OCI-M1 (cell line): ENCODE measurements at regions not wholly inside any gene's neighbourhood (a gene's known extent, or its start where the extent isn't known, plus 50 kb on each side); places are given as distances from the start of the nearest gene placed in this dataset.
"Not testable (repeated sequence)": the region's sequence is repeated elsewhere in the genome, so short reads cannot be mapped to it uniquely, and the experiment has no call there.

Source experiments
- DNase-seq: peaks from one replicate; lab custom pipeline; 2025; lab: John Stamatoyannopoulos, UW

DNA sequence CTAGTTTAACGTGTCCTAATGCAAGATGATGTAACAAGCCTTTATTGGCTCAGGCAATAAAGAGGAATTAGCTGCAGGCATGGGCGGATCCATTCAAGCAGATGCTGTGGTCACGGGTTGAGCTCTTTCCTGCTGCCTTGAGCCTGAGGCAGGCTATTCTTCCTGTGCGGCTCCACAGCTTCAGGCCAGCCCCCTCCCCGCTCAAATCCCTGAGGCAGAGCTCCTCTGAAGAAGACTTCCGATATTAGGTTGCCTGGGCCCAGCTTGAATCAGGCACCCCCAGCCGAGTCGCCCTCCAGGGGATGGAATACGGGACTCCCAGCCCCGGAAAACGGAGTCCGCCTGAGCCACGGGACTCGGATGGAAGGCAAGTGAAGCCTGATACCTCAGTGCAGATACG lies 95.0 kb upstream of the RUFY1 start:
- DNase-seq, result peak; percentile 37

DNA sequence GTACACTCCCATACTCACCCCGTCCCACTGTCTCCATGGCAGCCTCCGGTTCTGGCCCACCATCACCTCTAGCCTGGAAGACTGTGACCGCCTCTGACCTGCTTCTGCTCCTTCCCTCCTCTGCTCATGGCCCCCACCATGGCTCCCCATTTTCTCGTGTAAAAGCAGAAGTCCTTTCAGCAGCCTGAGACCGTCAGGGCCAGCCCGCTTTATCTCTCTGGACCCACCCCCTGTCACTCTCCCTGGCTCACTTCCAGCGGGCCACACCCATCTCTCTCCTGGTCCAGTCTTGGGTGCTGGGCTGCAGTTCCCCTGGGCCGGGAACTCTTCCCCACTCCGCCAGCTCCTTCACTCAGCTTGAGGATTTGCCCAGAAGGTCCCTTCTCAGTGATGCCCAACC lies 96.0 kb upstream of the RUFY1 start:
- peak; percentile 72 for DNase-seq

DNA sequence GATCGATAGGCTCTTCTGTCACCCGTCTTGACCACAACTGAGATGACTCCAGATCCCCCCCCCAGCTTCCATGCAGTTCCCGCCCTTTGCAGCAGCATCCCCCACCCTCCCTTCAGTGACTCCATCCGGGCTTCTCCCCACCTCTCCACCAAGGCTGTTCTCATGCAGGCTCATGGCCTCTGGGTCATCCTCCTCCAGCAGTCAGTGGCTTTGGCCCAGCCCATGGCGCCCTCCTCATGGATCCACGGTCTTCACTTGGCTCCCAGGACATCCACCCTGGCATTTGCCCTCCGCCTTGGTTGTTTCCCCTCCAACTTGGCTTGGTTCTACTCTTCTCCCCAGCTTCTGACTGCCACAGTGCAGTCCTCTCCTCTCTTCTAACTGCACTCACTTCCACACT lies 96.7 kb upstream of the RUFY1 start:
- DNase-seq, result no peak

DNA sequence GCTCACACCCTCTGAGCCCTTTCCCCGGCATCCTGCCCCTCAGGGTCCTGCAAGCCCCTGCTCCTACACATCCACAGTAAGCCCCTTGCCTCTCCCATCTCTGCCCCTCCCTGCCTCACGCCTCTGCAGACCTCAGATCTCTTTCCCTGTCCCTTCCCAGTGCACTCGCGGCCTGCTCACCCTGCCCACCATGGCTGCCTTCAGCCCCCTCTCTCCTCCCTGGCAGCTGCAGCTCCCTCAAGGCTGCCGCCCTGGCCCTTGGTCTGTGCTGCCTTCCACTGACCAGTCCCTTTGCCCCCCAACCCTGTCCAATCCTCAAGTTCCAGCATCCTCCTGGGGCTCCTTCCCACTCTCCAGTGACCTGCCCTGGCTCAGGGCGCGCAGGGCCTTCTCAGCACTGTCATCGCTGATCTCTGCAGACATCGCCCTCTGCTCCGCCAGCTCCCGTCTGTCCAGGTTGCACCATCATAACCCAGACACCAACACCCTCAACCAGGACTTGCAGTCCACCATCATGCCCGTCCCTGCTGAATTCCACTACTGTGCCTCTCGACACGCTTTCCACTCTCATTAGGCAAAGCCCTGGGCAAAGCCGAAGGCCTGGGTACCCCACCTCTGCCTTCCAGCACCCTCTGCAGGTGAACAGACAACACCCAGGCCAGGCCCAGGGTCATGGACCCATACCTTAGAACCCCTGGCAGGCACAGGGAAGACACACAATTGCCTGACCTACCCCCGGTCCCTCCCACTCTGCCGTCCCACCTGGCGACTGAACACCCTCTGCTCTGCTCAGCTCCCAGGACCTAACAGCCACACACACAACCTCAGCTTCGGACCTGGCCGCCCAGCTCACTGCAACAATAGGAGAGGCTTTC lies 97.8 kb upstream of the RUFY1 start:
- no peak for DNase-seq

DNA sequence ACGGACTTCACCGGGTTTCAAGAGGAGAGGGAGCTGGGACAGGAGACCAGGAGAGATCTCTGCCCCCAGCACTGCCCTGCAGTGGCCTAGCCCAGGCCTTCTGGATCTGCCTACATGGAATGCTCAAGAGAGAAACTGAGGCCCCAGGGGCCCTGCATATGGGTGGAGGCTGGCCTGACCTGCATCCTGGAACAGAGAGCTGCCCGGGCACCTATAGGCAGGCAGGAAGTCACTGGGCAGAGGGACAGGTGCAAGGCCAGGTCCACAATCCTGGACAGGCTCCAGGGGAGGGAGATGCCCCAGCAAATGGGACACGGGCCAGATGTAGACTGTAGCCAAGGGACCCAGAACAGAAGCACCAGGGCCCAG lies 98.5 kb upstream of the RUFY1 start:
- no peak for DNase-seq

DNA sequence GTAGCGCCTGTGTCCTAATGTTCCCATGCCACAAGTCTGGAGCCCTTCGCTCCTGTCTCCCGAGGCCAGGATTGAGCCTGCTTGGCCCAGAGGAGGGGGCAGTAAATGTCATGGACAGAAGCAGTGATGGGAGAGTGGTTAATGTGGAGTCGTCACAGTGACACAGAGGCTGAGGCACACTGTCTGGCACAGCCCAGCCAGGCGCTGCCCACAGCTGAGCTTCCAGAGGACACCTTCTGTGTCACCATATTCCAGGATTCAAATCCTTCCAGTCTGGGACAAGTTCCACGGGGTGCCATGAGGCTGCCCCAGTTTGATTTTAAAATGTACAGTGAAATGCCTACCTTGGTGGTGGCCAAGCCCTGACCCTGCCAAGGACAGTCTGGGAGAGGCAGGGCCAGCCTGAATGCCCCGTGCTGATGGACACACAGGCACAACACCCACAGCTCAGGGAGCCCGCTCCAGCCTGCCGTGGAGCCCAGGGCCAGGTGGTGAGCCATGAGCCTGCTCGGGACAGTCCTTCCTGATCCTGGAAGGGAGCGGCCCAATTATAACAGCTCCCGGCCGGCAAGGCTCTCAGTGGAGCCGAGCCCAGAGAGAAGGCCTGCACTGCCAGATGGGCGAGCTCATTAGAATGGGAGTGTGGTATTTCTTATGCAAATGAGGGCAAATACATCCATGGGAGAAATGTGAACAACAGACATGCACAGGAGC lies 99.1 kb upstream of the RUFY1 start:
- no peak for DNase-seq

DNA sequence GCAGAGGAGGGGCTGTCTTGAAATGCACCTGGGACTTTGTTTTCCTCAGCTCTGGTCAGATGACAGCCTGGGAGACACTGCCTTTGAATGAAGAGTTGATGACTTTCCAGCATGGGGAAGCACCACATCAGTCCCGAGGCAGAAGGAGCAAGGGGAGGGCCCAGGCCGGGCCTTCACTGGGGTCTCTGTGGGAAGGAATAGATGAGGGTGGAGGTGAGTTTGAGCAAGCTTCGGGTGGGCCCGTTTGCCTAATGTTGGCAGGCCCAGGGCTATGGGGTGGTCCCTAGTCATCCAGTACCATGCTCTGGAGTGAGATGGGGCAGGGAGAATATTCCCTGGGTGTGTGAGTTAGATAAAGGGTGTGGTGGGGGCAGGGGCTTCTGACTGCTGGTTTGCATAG lies 100.4 kb upstream of the RUFY1 start:
- not testable (repeated sequence) for DNase-seq

DNA sequence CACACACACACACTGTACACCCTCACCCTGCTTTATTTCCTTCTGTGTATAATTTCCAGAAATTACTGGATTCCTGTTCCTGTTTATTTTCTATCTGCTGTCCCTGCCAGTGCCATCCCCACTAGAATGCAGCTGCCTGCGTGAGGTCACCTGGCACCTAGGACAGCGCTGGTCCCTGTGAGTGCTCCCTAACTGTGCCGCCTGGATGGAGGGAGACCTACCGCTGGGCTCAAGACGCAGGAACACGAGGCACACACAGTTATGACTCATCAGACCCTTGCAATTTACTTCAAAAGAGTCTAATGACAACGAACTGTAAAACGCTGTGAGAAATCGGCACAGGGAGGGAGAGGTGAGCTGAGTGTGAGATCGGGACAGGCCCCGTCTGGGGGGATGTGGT lies 102.1 kb upstream of the RUFY1 start:
- not testable (repeated sequence) for DNase-seq

DNA sequence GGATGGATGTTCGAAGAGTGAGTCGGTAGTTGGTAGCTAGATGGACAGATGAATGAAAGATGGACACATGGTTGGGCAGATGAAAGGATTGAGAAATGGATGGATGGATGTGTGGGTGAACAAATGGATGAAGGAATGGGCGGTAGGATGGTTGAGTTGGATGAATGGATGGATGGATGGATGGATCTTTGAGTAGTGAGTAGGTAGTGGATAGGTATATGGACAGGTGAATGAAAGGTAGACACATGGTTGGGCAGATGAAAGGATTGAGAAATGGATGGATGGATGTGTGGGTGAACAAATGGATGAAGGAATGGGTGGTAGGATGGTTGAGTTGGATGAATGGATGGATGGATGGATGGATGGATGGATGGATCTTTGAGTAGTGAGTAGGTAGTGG lies 97.0 kb upstream of the ADAMTS2 start:
- DNase-seq, result not testable (repeated sequence)

DNA sequence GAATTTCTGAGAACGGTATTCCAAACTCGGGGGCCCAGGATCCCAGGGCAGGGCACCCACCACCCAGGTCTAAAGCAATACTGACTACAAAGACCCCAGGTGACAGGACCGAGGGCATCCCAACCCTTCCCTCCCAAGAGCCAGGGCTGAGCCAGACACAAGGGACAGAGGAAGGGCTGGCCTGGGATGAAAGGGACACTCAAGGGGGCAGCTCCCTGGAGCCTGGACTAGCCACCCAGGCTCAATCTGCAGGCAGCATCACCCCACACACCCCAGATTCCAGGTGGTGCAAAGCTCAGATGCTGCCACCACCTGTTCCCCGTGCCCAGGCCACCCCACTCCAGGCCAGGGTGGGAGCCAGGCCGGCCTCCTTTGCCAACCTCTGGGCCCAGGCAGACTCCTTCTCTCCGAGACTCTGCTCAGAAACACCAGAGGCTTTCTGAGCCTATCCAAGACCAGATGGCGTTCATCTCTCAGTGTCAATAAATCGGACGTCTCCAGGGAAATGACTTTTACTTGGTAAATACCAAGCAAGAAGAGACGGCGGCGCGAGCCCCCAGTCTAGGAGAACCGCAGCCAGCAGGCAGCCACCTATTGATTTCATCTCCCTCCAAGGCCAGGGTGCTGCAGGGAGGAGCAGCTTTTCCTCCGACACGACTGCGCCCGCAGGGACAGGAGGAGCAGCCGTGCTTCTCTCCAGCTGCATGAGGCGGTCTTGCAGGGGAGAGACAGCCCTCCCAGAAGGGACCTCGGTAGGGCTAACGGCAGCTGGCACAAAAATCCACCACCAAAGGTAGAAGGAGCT lies 94.1 kb upstream of the ADAMTS2 start:
- no peak for DNase-seq

DNA sequence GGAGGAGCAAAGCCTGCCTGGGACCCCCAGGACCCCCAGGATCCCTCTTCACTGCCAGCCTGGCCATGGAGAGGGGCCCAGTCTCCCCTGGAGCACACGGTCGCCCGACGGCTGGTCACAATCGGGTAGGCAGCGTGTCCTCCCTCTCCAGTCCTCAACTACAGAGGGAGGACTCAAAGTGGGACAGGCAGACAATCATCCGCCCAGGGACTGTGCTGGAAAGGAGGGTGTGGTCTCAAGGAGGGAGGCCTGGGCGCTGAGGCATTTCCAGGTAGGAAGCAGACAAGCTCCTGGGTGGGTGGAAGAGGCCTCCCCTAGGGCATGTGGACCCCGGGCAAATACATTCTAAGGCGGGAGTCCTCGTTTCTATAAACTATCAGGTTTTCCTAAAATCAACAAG lies 93.2 kb upstream of the ADAMTS2 start:
- DNase-seq, result no peak

DNA sequence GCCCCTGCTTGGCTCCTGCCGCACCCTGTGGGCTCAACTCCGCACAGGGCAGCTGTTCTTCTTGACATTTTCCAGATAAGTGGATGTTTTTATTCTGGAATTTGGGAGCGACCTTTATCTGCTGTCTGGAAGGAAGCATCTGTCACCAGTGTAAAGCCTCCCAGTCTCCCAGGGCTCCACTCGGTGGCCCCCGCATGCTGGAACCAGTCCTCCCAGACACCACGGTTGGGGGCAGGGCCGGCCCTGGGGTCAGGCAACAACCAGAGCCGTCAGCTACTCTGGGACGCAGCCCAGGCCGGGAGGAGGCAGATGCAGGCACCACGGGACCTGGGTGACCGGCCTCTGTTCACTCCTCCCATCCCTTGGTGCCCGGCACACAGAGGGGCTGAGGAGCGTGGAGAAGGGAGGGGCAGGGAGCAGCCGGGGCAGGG lies 92.8 kb upstream of the ADAMTS2 start:
- no peak for DNase-seq

DNA sequence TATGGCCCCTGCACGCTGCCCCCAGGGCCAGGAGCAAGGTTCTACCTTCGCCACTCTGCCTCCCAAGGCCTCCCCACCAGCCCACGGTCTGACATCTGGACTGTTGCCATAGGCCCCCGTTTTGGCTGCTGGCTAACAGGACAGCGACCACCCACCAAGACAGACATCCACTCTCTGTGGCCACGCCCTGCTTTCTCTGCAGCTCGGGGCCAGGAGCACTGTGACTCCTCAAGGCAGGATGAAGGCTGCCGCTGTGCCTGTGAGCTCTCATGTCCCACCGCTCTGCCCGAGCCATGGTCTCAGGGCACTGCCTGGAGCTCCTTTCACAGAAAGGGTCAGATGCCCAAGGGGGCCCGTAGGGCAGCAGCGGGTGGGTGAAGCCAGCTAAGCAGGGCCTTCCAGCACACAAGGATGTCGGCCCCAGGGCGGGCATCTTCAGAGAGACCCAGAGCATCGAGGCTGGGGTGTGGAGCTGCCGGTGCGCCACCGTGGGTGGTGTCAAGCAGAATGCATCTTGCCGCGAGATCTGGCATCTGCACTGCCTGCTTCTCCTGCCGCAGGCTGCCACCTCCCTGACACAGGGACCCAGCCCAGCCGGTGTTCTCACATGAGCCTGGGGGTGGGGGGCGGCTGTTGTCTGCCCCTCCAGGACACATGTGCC lies 92.2 kb upstream of the ADAMTS2 start:
- DNase-seq, result no peak

DNA sequence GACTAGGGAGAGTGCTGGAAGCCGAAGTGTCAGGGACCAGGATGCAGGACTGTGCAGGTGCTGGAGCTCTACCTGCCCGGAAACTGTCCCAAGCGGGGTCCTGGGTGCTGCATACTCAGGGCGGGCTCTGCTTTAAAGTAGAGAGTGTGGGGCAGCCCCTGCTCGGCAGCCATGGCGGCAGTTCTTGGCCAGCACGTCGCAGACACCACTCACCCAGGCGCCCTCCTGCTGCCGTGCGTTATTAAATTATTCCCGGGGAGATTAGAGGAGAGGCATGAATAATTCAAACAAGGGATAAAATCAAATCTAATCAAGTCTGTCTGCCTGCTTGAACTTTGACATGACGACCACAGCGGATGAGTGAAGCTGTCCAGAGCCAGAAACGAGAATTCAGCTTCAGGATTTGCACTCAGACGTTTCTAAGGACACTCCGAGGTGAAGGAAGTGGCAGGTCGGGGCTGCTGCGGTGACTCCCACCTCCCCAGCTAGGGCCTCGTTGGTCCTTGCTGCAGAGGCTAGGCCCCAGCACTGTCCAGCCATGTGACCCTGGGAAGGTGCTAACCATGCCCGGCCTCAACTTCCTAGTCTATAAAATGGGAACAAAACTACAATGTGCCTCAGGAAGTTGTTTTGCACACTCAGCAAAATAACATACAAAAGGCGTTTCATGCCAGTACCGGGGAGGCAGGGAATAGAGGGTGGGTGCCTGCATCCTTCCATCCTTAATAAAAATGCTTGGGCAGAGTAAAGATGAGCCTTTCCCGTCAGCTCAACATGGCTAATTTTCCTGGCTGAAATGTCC lies 91.3 kb upstream of the ADAMTS2 start:
- no peak for DNase-seq

DNA sequence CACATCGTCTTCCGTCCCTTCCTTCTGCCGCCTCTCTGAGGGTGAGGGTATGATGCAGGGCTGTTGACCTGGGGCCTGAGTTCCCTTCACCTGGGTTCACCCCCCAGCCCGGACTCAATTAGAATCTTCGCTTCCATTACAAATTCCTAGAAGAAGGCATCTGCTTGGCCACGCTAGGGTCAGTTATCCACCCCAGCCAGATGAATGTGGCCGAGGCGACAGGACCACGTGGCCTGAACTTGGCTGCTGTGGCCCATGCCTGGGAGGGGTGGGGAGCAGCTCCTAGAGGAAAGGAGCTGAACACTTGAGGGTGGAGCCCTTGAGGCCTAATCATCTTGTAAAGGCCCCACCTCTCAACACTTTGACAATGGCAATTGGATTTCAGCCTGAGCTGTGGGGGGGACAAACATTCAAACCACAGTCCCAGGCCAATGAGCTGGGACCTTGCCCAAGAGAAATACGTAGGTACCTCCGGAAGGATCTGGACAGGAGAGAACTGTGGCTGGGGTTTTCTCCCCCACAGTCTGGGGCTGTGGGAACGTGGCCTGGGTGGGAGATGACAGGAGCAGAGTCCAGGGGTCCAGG lies 90.6 kb upstream of the ADAMTS2 start:
- no peak for DNase-seq

DNA sequence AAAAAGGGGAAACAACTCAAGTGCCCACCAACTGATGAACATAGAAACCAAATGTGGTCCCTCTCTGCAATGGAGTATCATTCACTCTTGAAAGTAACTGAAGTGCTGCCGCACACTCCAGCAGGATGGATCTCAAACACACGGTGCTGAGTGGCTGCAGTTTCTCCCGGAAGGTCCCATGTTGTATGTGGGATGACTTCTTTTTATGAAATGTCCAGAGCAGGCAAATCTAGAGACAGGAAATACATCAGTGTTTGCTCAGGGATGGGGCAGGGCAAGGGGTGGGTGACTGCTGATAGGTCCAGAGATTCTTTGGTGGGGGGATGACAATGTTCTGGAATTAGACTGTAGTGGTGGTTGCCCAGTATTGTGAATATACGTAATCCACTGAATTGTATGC lies 89.9 kb upstream of the ADAMTS2 start:
- no peak for DNase-seq

DNA sequence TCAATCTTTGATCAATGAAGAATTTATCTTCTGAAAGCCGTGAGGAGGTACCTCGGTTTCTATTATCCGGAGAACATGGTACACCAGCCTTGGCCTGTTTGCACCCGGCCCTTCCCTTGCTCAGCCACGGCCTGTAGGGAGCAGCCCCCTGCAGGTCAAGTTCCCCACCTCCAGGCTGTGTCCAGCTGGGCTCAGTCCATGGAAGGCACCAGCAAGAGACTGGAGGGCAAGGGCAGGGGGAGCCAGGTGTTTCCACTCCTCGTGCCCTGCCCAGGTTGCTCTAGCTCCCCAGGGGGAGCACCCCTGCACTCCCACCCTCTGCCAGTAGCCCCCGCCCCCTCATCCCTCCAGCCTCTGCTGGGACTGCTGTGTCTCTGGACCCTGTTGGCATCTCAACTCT lies 87.3 kb upstream of the ADAMTS2 start:
- DNase-seq, result no peak

DNA sequence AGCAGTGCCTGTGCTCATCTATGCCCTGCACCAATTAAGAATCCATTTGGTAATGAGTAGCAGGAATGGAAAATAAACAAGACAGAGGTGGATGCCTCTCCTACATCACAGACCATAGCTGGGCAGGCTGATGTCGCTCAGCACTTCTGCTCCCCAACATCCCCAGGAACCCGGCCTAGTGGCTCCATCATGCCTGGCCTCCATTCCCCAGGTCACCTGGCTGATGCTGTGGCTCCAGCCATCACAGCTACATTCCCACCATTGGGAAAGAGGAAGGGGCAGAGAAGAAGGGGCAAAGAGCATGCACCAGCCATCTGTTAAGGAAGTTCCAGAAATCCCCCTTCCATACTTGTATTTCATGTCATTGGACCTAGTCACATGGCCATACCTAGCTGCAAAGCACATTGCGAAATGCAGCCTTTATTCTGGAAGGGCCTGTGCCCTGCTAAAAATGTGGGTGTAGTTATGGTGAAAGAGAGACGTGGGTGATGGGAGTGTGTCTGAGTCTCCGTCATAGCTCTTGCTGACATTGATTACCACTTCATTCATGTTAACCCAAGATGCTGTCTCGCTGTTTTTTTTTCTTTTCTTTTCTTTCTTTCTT lies 86.1 kb upstream of the ADAMTS2 start:
- no peak for DNase-seq

DNA sequence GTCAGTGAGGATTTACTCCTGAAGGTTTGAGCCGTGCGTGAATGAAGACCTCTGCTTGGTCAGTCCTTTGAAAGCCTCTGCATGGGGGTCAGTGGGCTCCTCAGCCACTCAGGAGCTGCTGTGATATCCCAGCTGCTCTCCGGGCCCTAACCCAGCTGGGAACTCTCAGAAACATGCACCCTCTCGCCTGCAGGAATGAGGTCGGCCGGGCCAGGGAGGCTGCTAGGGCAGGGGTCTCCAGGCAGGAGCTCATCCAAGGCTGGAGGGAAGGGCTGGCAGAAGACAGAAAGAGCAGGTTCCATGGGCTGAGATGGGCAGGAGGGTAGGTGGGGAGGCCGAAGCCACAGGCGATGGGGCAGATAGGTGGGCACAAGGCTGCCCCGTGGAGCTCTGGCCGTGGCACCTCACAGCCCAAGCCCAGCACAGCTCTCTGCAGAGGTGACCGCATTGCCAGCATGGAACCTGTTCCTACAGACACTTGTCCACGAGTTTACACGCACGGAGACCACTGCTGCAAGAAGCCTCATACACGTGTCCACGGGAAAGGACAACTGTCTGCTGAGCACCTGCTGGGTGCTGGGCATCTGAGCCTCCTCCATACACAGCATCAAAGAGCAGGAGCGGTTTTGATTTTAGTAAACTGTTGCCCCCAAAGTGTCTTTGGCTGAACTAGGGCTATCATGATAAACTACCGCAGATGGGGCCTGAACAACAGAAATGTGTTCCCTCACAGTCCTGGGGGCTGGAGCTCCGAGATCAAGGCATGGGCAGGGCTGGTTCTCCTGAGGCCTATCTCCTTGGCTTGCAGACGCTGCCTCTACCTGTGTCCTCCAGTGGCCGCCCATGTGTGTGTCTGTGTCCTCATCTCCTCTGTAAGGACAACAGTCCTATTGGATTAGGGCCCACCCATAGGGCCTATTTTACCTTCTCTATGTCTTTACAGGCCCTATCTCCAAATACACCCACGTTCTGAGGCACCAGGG lies 85.2 kb upstream of the ADAMTS2 start:
- DNase-seq, result no peak
